IMR-90 (cell line): ENCODE measurements at regions not wholly inside any gene's neighbourhood (a gene's known extent, or its start where the extent isn't known, plus 50 kb on each side); places are given as distances from the start of the nearest gene placed in this dataset.

ENCODE experiments used
- ATAC-seq: fragments of 200-7000 bp; cut with Tn5 transposase; 2 replicates; pipeline ENCODE4 v1.9.1; 2020; ENCODE audit warnings: low read depth, mild to moderate bottlenecking, moderate library complexity
- BruUV-seq: library from RNA; stranded (reverse); fragments of 400-500 nt; replicated peaks from 2 replicates; lab custom pipeline; 2021; lab: Mats Ljungman, UMichigan
- CTCF ChIA-PET: fragments of 300-600 bp; formaldehyde crosslinking; extraction: SDS; loops from one replicate; lab custom pipeline; 2021; ENCODE audit warnings: antibody characterized with exemption; lab: Yijun Ruan, JAX
- POLR2A ChIA-PET: fragments of 300-600 bp; sonication (Branson Sonifier 250); formaldehyde crosslinking; loops from one replicate; lab custom pipeline; 2022; ENCODE audit warnings: antibody characterized with exemption; ENCODE audit not compliant: unreplicated experiment; lab: Charles Lee
- DNase-seq: peaks from one replicate; pipeline ENCODE4 v3.0.0; 2013
- H2AFZ ChIP-seq: replicated peaks from 2 replicates; pipeline ENCODE3; 2013; ENCODE audit warnings: low read length, mild to moderate bottlenecking; ENCODE audit not compliant: poor library complexity
- H2AK5ac ChIP-seq: 2 replicates; pipeline ENCODE4 v1.6.1; 2013; ENCODE audit warnings: low read depth, low read length, inconsistent platforms
- H2AK9ac ChIP-seq: replicated peaks from 2 replicates; pipeline ENCODE3; 2013; ENCODE audit warnings: mild to moderate bottlenecking, low read depth, low read length, moderate library complexity; ENCODE audit not compliant: poor library complexity
- H2BK120ac ChIP-seq: 2 replicates; pipeline ENCODE4 v1.6.1; 2013; ENCODE audit warnings: low read depth, low read length, inconsistent platforms
- H2BK15ac ChIP-seq: 3 replicates; pipeline ENCODE4 v1.6.1; 2013; ENCODE audit warnings: low read depth, low read length, inconsistent platforms
- H2BK20ac ChIP-seq: 2 replicates; pipeline ENCODE4 v1.6.1; 2013; ENCODE audit warnings: low read depth, mild to moderate bottlenecking, inconsistent platforms, low read length, moderate library complexity
- H2BK5ac ChIP-seq: 2 replicates; pipeline ENCODE4 v1.6.1; 2013; ENCODE audit warnings: mild to moderate bottlenecking, low read depth, low read length, inconsistent platforms; ENCODE audit not compliant: poor library complexity, severe bottlenecking
- H3K14ac ChIP-seq: replicated peaks from 2 replicates; pipeline ENCODE4 v1.6.1; 2013; ENCODE audit warnings: low read depth, low read length, inconsistent platforms
- H3K18ac ChIP-seq: 2 replicates; pipeline ENCODE4 v1.6.1; 2013; ENCODE audit warnings: low read depth, low read length, control low read depth
- H3K23ac ChIP-seq: 2 replicates; pipeline ENCODE4 v1.6.1; 2013; ENCODE audit warnings: low read depth, low read length, inconsistent platforms
- H3K27ac ChIP-seq: 2 replicates; pipeline ENCODE4 v1.5.1; 2013; ENCODE audit warnings: mild to moderate bottlenecking, control low read depth, low read length; ENCODE audit not compliant: insufficient read depth
- H3K27me3 ChIP-seq: 2 replicates; pipeline ENCODE4 v1.6.1; 2013; ENCODE audit warnings: low read length; ENCODE audit not compliant: control insufficient read depth, insufficient read depth
- H3K36me3 ChIP-seq: 2 replicates; pipeline ENCODE4 v1.6.1; 2013; ENCODE audit warnings: low read length, mixed read lengths; ENCODE audit not compliant: control insufficient read depth, insufficient read depth
- H3K4ac ChIP-seq: 2 replicates; pipeline ENCODE4 v1.6.1; 2013; ENCODE audit warnings: low read depth, low read length, inconsistent platforms
- H3K4me1 ChIP-seq: 2 replicates; pipeline ENCODE4 v1.6.1; 2013; ENCODE audit warnings: low read length, mixed read lengths; ENCODE audit not compliant: control insufficient read depth, insufficient read depth
- H3K4me2 ChIP-seq: 2 replicates; pipeline ENCODE4 v1.6.1; 2013; ENCODE audit warnings: low read depth, mild to moderate bottlenecking, control low read depth, low read length, moderate library complexity
- H3K4me3 ChIP-seq: 2 replicates; pipeline ENCODE4 v1.5.1; 2013; ENCODE audit warnings: low read depth, mild to moderate bottlenecking, control low read depth, low read length, moderate library complexity; ENCODE audit not compliant: insufficient read depth
- H3K56ac ChIP-seq: 2 replicates; pipeline ENCODE4 v1.6.1; 2013; ENCODE audit warnings: low read length, inconsistent platforms; ENCODE audit not compliant: insufficient read depth; ENCODE audit errors: extremely low read depth
- H3K79me1 ChIP-seq, 2 experiments: 2 replicates each; pipeline ENCODE4 v1.6.1; 2013; ENCODE audit warnings: low read length in 2 of 2, inconsistent platforms in 1 of 2, low read depth in 1 of 2
- H3K9ac ChIP-seq: 2 replicates; pipeline ENCODE4 v1.6.1; 2013; ENCODE audit warnings: low read depth, low read length, control low read depth
- H3K9me1 ChIP-seq: 2 replicates; pipeline ENCODE4 v1.6.1; 2013; ENCODE audit warnings: low read length, inconsistent platforms; ENCODE audit not compliant: insufficient read depth
- H3K9me3 ChIP-seq: 2 replicates; pipeline ENCODE4 v1.6.1; 2013; ENCODE audit warnings: low read length; ENCODE audit not compliant: control insufficient read depth, insufficient read depth
- H4K20me1 ChIP-seq: 2 replicates; pipeline ENCODE4 v1.6.1; 2013; ENCODE audit warnings: low read length, inconsistent platforms; ENCODE audit not compliant: insufficient read depth
- H4K5ac ChIP-seq: 2 replicates; pipeline ENCODE4 v1.6.1; 2013; ENCODE audit warnings: mild to moderate bottlenecking, low read depth, low read length, control low read depth
- H4K8ac ChIP-seq, 2 experiments: 2 replicates each; pipeline ENCODE4 v1.6.1; 2013; ENCODE audit warnings: low read depth in 2 of 2, low read length in 2 of 2, control low read depth in 1 of 2, inconsistent platforms in 1 of 2
- H4K91ac ChIP-seq: 2 replicates; pipeline ENCODE4 v1.6.1; 2013; ENCODE audit warnings: low read depth, low read length, inconsistent platforms; ENCODE audit not compliant: insufficient read depth
- USF2 ChIP-seq: fragments of 150-350 bp; IDR thresholded peaks from 2 replicates; pipeline ENCODE4 v1.6.1; 2017; ENCODE audit warnings: mild to moderate bottlenecking, antibody characterized with exemption, low read length, low read depth
- WGBS, 2 experiments: methylation state at CpG; one replicate each; pipeline versions ENCODE4 v1.1.5 to v1.1.7; 2013; ENCODE audit warnings: missing lambda C conversion rate in 2 of 2; ENCODE audit not compliant: insufficient read length in 1 of 2; ENCODE audit errors: extremely low coverage in 2 of 2; 5-methylcytosine and 5-hydroxymethylcytosine counted together
- dilution Hi-C: fragments of 300-500 bp; cut with HindIII; formaldehyde crosslinking; loops from one replicate; pipeline ENCODE4 v1.14.3; 2018; ENCODE audit warnings: low sequenced_read_pairs; ENCODE audit not compliant: unreplicated experiment
- in situ Hi-C: fragments of 300-500 bp; cut with MboI; formaldehyde crosslinking; loops from 3 replicates; pipeline ENCODE4 v1.14.3; 2019; ENCODE audit warnings: low sequenced_read_pairs, inconsistent platforms, mixed read lengths
- intact Hi-C: fragments of 100-400 bp; cut with micrococcal nuclease; formaldehyde crosslinking; loops from 2 replicates; pipeline ENCODE4 v1.10.0; 2022

GRCh38 chr11:134583397-134583990 lies 171.5 kb upstream of the B3GAT1 start:
- intact Hi-C loops: no loop called here
- H3K36me3 ChIP-seq: no peaks in the 10 kb centered on the region
- H4K5ac ChIP-seq: no peak overlapping the region
- in situ Hi-C loops: no loop called here
- no peak overlapping the region for H3K27ac ChIP-seq
- no peak overlapping the region for H2BK120ac ChIP-seq
- H2BK15ac ChIP-seq: no peak overlapping the region
- POLR2A ChIA-PET: no interaction called here
- no peaks in the 10 kb centered on the region for H3K4me1 ChIP-seq
- no peak overlapping the region for H2BK5ac ChIP-seq
- no peaks in the 10 kb centered on the region for H4K20me1 ChIP-seq
- no TSS peak for BruUV-seq
- no peak for TF ChIP-seq USF2
- no peak overlapping the region for H2BK20ac ChIP-seq
- H2AK9ac ChIP-seq: no peak overlapping the region
- H3K4ac ChIP-seq: no peak overlapping the region
- no peak for DNase-seq
- H4K8ac ChIP-seq: no peak overlapping the region
- dilution Hi-C loops: no loop called here
- H2AFZ ChIP-seq: no peak overlapping the region
- H3K9ac ChIP-seq: no peak overlapping the region
- WGBS, 2 experiments: 33% methylated on average over 4 of the region's 6 CpGs; no CpG with 5 or more reads in 1 of the 2 experiments
- H3K14ac ChIP-seq: no peak overlapping the region
- H2AK5ac ChIP-seq: no peak overlapping the region
- no peaks in the 10 kb centered on the region for H3K79me1 ChIP-seq
- no peak for ATAC-seq
- no peak overlapping the region for H4K91ac ChIP-seq
- no peak overlapping the region for H3K23ac ChIP-seq
- H3K27me3 ChIP-seq: no peaks in the 10 kb centered on the region
- H3K4me2 ChIP-seq: no peak overlapping the region
- H3K9me1 ChIP-seq: no peaks in the 10 kb centered on the region
- H3K4me3 ChIP-seq: no peak overlapping the region
- no peak overlapping the region for H3K56ac ChIP-seq
- peaks cover 57% of the 10 kb centered on the region for H3K9me3 ChIP-seq
- CTCF ChIA-PET: no interaction called here
- no peak overlapping the region for H3K18ac ChIP-seq
